RWPE1 (cell line): ENCODE measurements at regions not wholly inside any gene's neighbourhood (a gene's known extent, or its start where the extent isn't known, plus 50 kb on each side); places are given as distances from the start of the nearest gene placed in this dataset.

ENCODE experiments used
- CTCF ChIA-PET: fragments of 350-600 bp; sonication (Branson Sonifier 250); formaldehyde crosslinking; extraction: SDS; loops from one replicate; lab custom pipeline; 2021; lab: Yijun Ruan, JAX
- POLR2A ChIA-PET: fragments of 400-600 bp; formaldehyde crosslinking; extraction: SDS; loops from one replicate; lab custom pipeline; 2020; ENCODE audit warnings: antibody characterized with exemption; ENCODE audit not compliant: low non-redundant PET; lab: Yijun Ruan, JAX
- DNase-seq: peaks from one replicate; pipeline ENCODE4 v3.0.0; 2012; ENCODE audit warnings: low spot score
- H3K27ac ChIP-seq: fragments of 450-650 bp; 2 replicates; pipeline ENCODE4 v1.5.1; 2017
- CTCF ChIP-seq: fragments of 450-650 bp; conservative IDR thresholded peaks from 2 replicates; pipeline ENCODE4 v1.5.1; 2017; ENCODE audit warnings: low read depth, mild to moderate bottlenecking

GRCh38 chr20:48148916-48149672 is 363.8 kb upstream of the SULF2 start:
- ChIA-PET POLR2A (no interaction called here), CTCF (interaction anchor here (0.7 to 1.1 kb wide), 3 partner anchors 15 to 616 kb away, joined by 3 to 5 read pairs (median 3); no protein-coding TSS in a partner anchor)
- H3K27ac ChIP-seq, result no peak overlapping the region
- no peak for DNase-seq
- no peak for TF ChIP-seq CTCF

- ChIA-PET POLR2A (no interaction called here), CTCF (interaction anchor here (0.8 to 1.1 kb wide), 2 partner anchors 16 to 21 kb away, joined by 3 to 5 read pairs; no protein-coding TSS in a partner anchor)
- H3K27ac ChIP-seq, result no peak overlapping the region
- no peak for DNase-seq
- TF ChIP-seq CTCF, result no peak
Observed at GRCh38 chr20:48148020-48148419, 362.7 kb upstream of the SULF2 start.

- no peak for TF ChIP-seq CTCF
- DNase-seq, result no peak
- ChIA-PET CTCF (interaction anchor here (0.5 kb wide), 1 partner anchor 1583 kb away, joined by 3 read pairs; no protein-coding TSS in a partner anchor), POLR2A (no interaction called here)
- H3K27ac ChIP-seq, result no peak overlapping the region
Observed at GRCh38 chr20:48147311-48147710, 362.0 kb upstream of the SULF2 start.

- DNase-seq, result no peak
- TF ChIP-seq CTCF, result no peak
- POLR2A ChIA-PET, result no interaction called here
- no peak overlapping the region for H3K27ac ChIP-seq
- CTCF ChIA-PET, result no interaction called here
Observed at GRCh38 chr20:48146877-48147276, 361.6 kb upstream of the SULF2 start.

- ChIA-PET CTCF (interaction anchor here (0.6 kb wide), 1 partner anchor 66 kb away, joined by 5 read pairs; no protein-coding TSS in a partner anchor), POLR2A (no interaction called here)
- no peak for DNase-seq
- no peak overlapping the region for H3K27ac ChIP-seq
- no peak for TF ChIP-seq CTCF
Observed at GRCh38 chr20:48146308-48146707, 361.0 kb upstream of the SULF2 start.

- no peak for DNase-seq
- POLR2A ChIA-PET, result no interaction called here
- no peak for TF ChIP-seq CTCF
- CTCF ChIA-PET, result interaction anchor here (1.2 to 1.5 kb wide), 2 partner anchors 14 to 216 kb away, joined by 4 to 5 read pairs; no protein-coding TSS in a partner anchor
- H3K27ac ChIP-seq, result no peak overlapping the region
Observed at GRCh38 chr20:48143435-48144081, 358.3 kb upstream of the SULF2 start.
